ENCODE measurements at regions not wholly inside any gene's neighbourhood (a gene's known extent, or its start where the extent isn't known, plus 50 kb on each side); places are given as distances from the start of the nearest gene placed in this dataset.

DNA sequence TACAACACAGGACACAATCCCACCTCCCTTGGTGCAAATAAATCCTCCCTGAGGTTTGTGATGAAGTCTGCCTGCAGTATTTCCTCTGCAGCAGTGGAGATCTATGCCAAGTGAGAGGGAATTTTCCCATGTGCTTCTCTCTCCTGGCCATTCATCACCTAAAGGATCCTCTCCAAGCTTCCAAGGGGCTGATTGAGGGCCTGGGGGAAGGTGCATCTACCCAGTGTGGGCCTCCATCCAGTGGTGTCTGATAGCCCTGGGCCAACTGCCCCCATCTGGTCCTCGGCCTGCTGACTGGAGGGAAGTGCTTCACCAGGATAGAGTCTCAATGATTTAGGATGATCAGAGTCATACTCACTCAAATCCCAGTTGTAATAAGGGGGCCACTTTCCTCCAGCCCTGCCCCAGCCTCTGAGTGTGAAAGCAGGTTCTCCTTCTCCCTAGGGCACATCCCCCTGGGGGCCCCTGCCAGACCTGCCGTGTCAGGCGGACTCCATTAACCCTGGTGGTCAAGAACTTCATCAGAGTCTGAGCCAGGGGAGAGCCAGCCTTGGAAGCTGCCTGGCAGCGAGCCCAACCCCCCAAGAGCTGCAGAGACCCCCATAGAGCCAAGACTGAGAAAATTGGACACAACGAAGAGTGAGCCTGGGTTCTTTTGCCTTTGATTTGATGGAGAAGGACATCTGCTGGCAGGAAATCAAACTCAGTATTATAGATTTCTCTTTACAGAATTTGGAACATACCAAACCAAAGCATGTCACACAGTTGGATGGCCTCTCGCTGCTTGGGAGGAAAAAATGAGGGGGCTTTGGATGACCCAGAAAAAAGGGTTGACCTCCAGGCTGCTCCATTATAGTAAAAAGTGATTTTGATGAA is 509.6 kb downstream of the CMPK2 start:
- H3K4me3 ChIP-seq: no peak overlapping the region

DNA sequence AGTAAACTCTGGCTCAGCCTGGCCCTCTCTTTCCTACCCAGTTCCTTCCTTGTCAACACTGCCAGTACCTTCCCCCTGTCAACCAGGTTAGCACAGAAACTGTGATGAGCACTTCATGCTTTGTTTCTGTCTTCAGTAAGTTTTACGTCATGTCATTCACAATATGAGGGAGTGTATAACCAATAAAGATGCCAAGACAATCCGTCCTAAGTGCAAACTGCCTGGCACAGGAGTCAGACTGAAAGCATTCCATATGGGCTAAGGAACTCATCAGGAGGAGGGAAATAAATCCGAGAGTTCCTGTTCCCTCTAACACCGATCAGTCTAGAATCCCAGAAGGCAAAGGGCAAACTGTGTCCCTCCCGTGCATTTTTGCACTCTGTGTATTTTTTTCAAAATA is 507.2 kb downstream of the CMPK2 start:
- no peak overlapping the region for H3K4me3 ChIP-seq
- no peak overlapping the region for H3K27ac ChIP-seq

More for the DNA sequence above, 509.6 kb downstream of the CMPK2 start:
- no peak overlapping the region for H3K27ac ChIP-seq

DNA sequence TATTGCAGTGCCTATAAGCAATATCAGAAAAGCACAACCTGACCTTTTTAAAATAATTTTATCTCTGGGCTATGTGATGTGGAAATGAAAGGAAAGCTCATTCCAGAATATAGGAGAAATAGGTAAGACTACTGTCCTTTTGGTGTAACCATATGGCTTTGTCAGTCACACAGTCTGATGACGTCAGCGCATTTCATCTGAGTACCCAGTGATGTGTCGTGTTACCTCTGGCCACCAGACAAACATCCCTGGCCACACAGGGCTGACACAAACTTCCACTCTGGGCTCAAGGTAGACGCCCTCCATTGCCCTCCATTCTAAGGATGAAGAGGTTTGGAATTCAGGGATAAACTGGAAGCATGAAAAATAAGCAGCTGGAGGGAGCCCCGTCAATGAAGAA is 506.7 kb downstream of the CMPK2 start:
- Histone ChIP-seq H3K27ac (no peak overlapping the region), H3K4me3 (no peak overlapping the region)

DNA sequence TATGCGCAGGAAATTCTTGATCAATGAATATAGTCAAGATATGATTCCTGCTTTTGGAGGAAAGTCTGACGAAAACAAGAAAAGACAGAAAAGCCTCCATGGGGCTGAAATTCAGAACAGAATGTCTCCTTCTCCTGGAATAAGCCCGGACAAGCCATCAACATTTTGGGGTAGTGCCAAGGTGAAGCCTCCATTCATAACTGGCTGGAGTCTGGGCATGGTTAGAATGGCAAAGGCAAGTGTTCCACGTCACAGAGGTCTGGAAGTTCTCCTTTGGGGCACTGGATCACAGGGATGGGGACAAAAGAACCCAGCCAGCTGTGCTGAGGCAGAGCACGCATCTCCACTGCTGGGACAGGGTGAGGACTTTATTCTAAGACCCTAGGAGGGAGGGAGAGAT is 505.7 kb downstream of the CMPK2 start:
- no peak overlapping the region for H3K4me3 ChIP-seq
- no peak overlapping the region for H3K27ac ChIP-seq

DNA sequence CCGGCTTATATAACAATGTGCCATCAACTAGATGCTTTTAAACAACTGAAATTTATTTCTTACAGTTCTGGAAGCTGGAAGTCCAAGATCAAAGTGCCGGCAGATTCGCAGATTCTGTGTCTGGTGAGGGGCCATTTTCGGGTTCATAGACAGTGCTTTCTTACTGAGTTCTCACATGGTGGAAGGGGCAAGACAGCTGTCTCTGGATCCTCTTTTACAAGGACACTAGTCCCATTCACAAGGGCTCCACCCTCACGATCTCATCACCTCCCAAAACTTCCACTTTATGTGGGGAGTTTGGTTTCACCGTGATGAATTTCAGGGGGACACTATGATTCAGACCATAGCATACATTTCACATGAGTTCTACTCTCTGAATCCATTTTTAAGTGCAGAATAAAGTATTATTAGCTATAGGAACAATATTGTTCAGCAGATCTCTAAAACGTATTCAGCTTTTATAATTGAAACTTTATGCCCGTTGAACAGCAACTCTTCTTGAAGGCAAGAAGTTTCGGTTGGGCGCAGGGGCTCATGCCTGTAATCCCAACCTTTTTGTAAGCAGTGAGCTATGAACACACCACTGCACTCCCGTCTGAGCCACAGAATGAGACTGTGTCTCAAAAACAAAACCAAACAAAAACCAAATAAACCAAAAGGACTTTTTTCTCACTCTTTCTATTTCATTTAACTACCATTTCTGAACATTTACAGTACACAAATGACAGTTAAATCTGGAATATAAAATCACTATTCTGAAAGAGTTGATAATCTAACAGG is 502.8 kb downstream of the CMPK2 start:
- H3K4me3 ChIP-seq: no peak overlapping the region
- no peak overlapping the region for H3K27ac ChIP-seq

DNA sequence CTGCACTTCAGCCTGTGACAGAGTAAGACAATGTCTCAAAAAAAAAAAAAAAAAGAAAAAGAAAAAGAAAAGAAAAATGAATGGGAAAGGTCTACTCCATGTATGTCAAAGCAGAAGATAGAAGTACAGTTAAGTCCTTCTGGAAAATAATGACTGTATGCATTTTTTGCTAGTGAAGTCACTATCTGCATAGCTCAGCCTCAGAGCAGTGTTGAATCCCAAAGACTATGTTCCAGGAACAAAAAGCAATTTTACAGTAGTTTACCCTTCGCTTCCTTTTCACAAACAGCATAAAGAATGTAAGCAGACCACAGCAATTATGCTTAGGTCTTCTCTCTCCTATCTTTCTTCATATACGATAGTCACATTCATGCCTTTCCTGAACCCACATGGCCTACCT is 497.4 kb downstream of the CMPK2 start:
- H3K4me3 ChIP-seq: no peak overlapping the region
- no peak overlapping the region for H3K27ac ChIP-seq

DNA sequence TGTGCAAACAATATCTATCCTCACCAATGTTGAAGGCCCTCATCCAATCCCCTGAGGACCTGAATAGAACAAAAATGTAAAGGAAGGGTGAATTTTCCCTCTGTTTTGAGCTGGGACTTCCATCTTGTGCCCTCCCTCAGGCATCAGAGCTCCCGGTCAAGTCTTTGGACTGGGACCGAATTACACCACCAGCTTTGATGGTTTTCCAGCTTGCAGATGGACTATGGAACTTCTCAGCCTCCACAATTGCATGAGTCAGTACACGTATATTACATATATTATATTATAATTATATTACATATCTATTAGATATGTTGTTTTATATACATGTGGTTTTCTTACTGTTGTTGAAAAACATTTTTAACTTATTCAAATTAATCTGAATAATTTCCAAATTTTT is 496.4 kb downstream of the CMPK2 start:
- Histone ChIP-seq H3K4me3 (no peak overlapping the region), H3K27ac (no peak overlapping the region)

DNA sequence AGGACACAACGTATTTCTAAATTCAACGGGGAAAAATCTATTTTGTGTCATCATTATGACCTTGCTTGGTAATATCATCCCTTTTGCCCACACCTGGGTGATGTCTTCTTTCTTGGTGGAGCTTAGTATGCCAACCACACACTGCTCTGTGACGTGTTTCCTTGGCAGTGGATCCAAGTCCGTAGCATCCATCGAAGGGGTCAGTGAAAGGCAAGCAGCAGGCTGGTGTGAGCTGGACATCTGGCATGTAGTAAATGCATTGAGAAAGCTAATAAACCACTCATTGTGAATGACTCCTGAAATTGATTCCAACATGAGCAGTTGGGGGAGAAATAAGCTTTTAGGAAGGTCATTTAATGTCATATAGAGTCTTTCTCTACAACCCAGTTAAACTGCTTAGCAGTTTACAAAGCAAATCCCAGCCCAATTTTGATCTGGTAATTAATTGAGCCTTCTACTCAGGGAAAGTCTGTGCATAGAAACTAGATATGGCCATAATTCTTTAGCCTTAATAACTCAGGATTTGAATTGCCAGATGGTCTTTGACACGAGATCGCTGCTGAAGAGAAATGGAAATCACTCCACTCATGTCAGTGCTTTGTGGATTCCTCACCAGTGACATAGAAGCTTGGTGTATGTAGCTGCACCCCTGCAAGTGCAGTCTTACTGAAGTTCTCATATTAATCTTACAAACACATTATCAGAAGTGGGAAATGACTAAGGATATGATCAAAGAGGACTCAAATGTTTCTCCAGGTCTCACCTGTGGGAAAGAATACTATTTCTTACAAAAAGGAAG is 494.8 kb downstream of the CMPK2 start:
- H3K27ac ChIP-seq: no peak overlapping the region

DNA sequence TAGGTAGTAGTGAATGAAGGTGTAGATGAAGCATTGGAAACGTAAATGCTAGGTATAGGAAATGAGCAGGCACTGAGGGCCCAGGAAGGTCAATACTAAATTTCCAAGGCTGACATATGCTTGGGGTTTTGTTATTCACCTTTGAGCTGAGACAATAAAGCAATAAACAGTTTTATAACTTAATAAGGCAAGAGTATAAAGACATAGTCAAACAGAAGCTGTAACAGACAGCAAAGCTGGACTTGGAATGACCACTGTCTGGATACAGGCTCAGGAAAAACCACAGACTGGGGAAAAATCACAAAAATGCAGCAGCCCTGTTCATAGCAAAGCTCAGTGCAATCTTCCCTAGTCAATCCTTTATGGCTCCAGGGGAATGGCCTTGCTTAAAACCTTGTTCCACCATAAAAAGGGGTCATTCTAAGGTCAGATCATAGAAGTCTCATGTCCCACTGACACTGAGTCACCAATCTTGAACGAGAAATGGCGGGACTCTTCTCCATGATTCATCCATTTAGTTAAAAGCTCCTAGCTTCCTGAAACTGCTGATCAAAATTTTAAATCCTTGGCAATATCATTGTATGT is 493.3 kb downstream of the CMPK2 start:
- no peak overlapping the region for H3K27ac ChIP-seq
- no peak overlapping the region for H3K4me3 ChIP-seq

More for the DNA sequence above, 494.8 kb downstream of the CMPK2 start:
- H3K4me3 ChIP-seq: no peak overlapping the region

DNA sequence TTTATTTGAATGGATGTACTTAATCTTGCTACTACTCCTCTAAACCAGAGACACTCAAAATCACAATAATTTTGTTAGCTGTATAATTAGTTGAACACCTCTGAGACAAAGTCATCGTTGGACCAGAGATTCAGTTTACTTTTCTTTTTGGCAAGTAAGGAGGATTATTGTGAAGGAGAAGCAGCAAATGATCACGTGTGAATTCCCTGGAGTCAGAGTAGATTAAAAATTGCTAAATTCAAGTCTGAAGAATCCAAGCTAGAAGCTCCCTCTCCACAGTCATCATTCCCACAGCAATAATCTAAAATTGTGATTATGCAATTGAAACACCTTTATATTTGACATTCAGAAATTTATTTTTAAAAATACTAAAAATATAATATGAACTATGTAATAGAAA is 484.4 kb downstream of the CMPK2 start:
- Histone ChIP-seq H3K4me3 (no peak overlapping the region), H3K27ac (no peak overlapping the region)

DNA sequence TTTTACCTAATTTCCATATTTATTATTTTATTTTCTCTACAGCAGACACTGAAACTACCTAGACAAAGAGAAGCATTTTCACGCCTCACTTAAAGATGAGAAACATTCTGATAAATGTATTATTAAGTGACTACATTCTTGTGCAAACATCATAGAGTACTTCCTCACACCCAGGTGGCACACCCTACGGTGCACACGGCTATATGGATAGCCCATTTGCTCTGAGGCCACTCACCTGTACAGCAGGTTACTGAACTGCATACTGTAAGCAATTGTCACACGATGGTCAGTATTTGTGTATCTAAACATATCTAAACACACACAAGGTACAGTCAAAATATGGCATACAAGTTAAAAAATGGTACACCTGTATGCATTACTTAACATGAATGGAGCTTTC is 481.4 kb downstream of the CMPK2 start:
- no peak overlapping the region for H3K4me3 ChIP-seq

DNA sequence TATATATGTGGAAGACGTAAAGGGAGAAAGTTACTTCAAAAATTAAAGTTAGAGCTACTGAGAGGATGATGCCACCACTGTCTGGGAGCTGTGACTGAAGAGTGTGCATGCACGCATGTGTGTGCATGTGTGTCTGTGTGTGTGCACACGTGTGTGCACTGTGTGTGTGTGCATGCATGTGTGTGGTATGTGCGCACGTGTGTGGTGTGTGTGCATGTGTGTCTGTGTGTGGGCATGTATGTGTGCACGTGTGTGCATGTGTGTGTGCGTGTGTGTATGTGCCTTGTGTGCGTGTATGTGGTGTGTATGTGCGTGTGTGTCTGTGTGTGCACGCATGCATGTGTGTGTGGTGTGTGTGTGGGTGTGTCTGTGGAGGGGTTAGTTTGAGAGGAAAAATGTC is 473.4 kb downstream of the CMPK2 start:
- Histone ChIP-seq H3K4me3 (no peak overlapping the region), H3K27ac (no peak overlapping the region)

More for the DNA sequence above, 481.4 kb downstream of the CMPK2 start:
- H3K27ac ChIP-seq: no peak overlapping the region

DNA sequence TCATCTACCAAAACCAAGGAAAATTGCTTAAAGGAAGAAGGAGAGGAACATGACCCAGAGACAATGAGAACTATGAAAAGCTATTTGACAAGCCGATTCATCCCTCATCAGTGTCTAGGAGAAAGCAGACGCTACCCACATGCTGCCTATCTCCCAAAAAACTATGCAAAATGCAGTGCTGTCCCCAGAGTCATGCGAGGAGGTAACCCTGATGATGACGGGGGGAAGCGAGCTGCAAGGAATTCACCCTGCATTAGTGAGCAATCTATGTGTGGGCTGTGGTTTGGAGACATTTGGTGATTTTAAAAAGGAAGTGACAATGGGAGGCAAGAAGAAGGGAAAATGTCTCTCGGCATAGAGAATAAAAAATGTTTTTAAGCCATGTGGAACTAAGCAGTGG is 472.7 kb downstream of the CMPK2 start:
- Histone ChIP-seq H3K4me3 (no peak overlapping the region), H3K27ac (no peak overlapping the region)

DNA sequence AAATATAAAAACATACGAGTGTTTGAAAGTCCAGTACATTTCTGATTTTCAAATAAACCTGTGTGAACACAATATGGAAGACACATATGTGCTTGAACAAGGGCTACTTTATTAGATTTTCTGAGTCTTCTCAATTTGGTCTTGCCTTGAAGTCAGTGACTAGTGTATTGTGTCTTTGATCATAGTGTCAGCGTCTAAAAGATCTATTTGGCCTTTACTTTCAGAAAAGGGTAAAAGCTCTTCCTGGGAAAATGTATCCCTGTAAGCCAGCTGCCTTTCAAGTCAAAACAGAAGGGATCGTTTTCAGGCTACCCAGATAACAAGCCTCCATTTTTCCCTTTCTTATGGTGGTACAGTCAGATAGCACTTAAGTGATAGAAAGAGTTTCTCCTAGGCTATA is 471.9 kb downstream of the CMPK2 start:
- Histone ChIP-seq H3K4me3 (no peak overlapping the region), H3K27ac (no peak overlapping the region)

DNA sequence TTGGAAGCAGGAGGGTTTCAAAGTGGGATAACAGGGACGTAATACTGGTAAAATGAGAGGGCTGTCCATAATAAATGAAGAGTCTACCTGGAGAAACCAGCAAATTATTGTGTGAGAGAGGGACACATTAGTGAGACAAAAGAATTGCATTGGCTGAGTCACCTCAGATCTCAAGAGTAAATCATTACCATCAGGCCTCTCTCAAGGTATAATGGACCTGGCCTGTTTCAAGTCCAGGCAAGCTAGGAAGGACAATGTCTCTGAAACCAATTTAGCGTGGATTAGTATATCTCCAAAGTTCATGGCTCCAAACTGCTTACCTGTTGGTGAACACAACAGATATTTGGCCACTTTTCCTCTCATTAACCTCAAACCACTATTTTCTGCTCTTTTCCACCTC is 471.4 kb downstream of the CMPK2 start:
- Histone ChIP-seq H3K27ac (no peak overlapping the region), H3K4me3 (no peak overlapping the region)

DNA sequence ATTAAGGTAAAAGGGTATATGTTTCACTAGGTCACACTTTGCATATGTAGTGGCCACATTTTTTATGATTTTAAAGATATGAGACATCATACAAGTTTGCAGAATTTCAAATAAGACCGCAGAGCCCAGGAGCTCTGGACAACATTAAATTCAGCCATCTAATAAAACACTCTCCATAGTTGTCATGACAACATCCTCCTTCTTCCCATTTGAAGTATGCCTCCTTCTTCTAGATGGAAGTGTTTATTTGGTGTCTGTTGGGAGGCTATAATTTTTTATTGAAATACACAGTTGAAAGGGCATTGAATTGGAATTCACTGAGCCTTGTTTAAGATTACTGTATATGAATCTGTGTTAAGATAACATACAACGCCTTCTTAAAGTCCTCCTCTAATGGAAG is 467.3 kb downstream of the CMPK2 start:
- Histone ChIP-seq H3K4me3 (no peak overlapping the region), H3K27ac (no peak overlapping the region)

DNA sequence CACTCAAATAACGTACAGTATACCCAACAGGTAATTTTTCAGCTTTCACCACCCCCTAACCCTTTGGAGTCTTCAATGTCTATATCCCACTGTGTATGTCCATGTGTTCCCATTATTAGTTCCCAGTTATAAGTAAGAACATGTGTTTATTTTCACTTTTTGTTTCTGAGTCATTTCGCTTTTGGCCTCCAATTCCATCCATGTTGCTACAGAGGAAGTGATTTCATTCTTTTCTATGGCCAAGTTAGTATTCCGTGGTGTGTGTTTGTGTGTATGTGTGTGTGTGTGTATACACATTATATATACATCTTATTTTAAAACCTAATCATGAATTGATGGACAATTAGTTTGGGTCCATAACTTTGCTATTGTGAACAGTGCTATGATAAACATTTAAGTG is 464.4 kb downstream of the CMPK2 start:
- Histone ChIP-seq H3K27ac (no peak overlapping the region), H3K4me3 (no peak overlapping the region)

DNA sequence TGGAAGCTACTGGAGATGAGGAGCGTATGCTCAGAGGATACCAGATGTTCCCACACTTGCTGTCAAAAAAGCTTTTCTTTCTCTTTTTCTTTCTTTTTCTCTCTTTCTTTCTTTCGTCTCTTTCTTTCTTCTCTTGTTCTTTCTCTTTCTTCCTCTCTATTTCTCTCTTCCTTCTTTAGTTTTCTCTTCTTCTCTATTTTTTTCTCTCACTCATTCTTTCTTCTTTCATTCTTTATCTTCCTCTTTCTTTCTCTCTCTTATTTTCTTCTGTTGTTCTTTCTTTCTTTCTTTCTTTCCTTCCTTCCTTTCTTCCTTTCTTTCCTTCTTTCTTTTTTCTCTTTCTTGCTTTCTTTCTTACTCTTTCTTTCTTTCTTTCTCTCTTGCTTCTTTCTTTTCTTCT is 457.6 kb downstream of the CMPK2 start:
- H3K4me3 ChIP-seq: no peak overlapping the region
- H3K27ac ChIP-seq: no peak overlapping the region

DNA sequence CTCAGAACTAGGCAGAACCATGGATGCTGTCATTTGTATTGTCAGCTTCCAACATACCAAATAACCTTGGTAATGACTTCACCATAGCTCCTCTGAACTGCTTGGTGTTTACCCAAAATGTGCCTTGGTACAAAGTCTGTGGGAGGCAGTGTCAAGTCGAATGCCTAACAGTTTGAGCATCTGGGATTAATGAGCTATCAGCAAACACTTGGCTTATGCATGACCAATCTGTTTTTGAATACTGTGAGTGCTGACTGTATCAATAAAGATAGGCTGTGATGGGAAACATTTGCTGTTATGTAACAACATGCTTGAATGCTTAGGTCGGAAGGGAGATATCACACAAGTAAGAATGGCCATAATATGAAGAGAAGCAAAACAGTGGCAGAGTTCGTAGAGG is 455.4 kb downstream of the CMPK2 start:
- Histone ChIP-seq H3K27ac (no peak overlapping the region), H3K4me3 (no peak overlapping the region)

DNA sequence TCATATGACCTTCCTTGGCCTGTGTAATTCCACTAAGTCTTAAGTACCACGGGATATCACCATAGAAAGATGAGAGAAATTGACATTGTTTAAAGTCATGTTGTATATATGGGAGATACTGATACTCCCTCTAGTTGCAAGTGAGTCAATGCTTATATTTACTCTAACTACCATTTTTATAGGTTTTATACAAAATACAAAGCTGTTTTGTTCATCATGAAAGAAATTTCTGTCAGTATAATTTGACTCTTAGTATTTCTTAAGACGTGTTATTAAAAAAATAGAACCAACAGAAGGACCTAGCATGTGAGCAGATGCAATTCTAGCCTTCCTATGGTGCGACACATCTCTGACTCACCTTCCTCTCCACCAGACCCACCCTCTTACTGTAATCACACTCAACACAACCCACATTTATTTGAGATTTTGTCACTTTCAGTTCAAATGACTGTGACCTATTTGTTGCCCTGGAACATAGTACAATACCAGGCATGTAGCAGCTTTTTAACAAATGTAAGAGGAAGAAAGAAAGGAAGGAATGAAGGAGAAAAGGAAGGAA is 453.1 kb downstream of the CMPK2 start:
- Histone ChIP-seq H3K4me3 (no peak overlapping the region), H3K27ac (no peak overlapping the region)

All from skin epidermis (tissue), 12 donors.